H9 (cell line): ENCODE measurements at regions not wholly inside any gene's neighbourhood (a gene's known extent, or its start where the extent isn't known, plus 50 kb on each side); places are given as distances from the start of the nearest gene placed in this dataset.

Experiments used
- DNase-seq: peaks from one replicate; pipeline ENCODE4 v3.0.0-alpha.2; 2017
- H2AFZ ChIP-seq: one replicate; pipeline ENCODE4 v1.6.1; 2013; ENCODE audit warnings: mild to moderate bottlenecking, low read length, control low read depth, moderate library complexity
- H2AK5ac ChIP-seq: 2 replicates; pipeline ENCODE4 v1.6.1; 2013; ENCODE audit warnings: low read length, control low read depth, mixed read lengths; ENCODE audit not compliant: insufficient read length
- H2BK120ac ChIP-seq: one replicate; pipeline ENCODE4 v1.6.1; 2013; ENCODE audit warnings: low read depth, mild to moderate bottlenecking, low read length, control low read depth, inconsistent platforms; ENCODE audit not compliant: poor library complexity, severe bottlenecking
- H2BK12ac ChIP-seq: 2 replicates; pipeline ENCODE4 v1.6.1; 2013; ENCODE audit warnings: low read length, control low read depth, mixed read lengths, low read depth; ENCODE audit not compliant: insufficient read length
- H2BK15ac ChIP-seq: 2 replicates; pipeline ENCODE4 v1.6.1; 2013; ENCODE audit warnings: low read depth, low read length, control low read depth
- H2BK20ac ChIP-seq: one replicate; pipeline ENCODE4 v1.6.1; 2013; ENCODE audit warnings: low read depth, mild to moderate bottlenecking, low read length, control low read depth, inconsistent platforms; ENCODE audit not compliant: poor library complexity, severe bottlenecking
- H2BK5ac ChIP-seq: 2 replicates; pipeline ENCODE4 v1.6.1; 2013; ENCODE audit warnings: low read length, control low read depth, mixed read lengths; ENCODE audit not compliant: insufficient read length
- H3K14ac ChIP-seq: 2 replicates; pipeline ENCODE4 v1.6.1; 2013; ENCODE audit warnings: low read length, control low read depth; ENCODE audit not compliant: insufficient read depth
- H3K18ac ChIP-seq: 2 replicates; pipeline ENCODE4 v1.6.1; 2013; ENCODE audit warnings: low read depth, mild to moderate bottlenecking, mixed read lengths, low read length, control low read depth; ENCODE audit not compliant: insufficient read length
- H3K23ac ChIP-seq: 2 replicates; pipeline ENCODE4 v1.6.1; 2013; ENCODE audit warnings: low read length, control low read depth, mixed read lengths, low read depth; ENCODE audit not compliant: insufficient read length
- H3K23me2 ChIP-seq: 2 replicates; pipeline ENCODE4 v1.6.1; 2013; ENCODE audit warnings: low read depth, mild to moderate bottlenecking, mixed read lengths, low read length, control low read depth; ENCODE audit not compliant: insufficient read length, poor library complexity, severe bottlenecking
- H3K27ac ChIP-seq: 2 replicates; pipeline ENCODE4 v1.5.1; 2013; ENCODE audit warnings: low read length, control low read depth, mixed read lengths, low read depth; ENCODE audit not compliant: insufficient read length
- H3K27me3 ChIP-seq: 2 replicates; pipeline ENCODE4 v1.6.1; 2013; ENCODE audit warnings: low read length, control low read depth, inconsistent platforms; ENCODE audit not compliant: insufficient read depth
- H3K4ac ChIP-seq: 2 replicates; pipeline ENCODE4 v1.6.1; 2013; ENCODE audit warnings: low read depth, mild to moderate bottlenecking, control low read depth, inconsistent platforms, low read length, moderate library complexity
- H3K4me1 ChIP-seq: 2 replicates; pipeline ENCODE4 v1.6.1; 2013; ENCODE audit warnings: low read length, control low read depth, inconsistent platforms; ENCODE audit not compliant: insufficient read depth
- H3K4me2 ChIP-seq: 2 replicates; pipeline ENCODE4 v1.6.1; 2013; ENCODE audit warnings: low read length, control low read depth, mixed read lengths; ENCODE audit not compliant: insufficient read length, insufficient read depth
- H3K56ac ChIP-seq: 2 replicates; pipeline ENCODE4 v1.6.1; 2013; ENCODE audit warnings: low read depth, mild to moderate bottlenecking, mixed read lengths, low read length, control low read depth; ENCODE audit not compliant: insufficient read length
- H3K79me1 ChIP-seq: 2 replicates; pipeline ENCODE4 v1.6.1; 2013; ENCODE audit warnings: low read depth, mild to moderate bottlenecking, moderate library complexity, low read length, control low read depth, inconsistent platforms; ENCODE audit not compliant: insufficient read depth, poor library complexity, severe bottlenecking
- H3K79me2 ChIP-seq: 2 replicates; pipeline ENCODE4 v1.6.1; 2013; ENCODE audit warnings: low read length, control low read depth, inconsistent platforms; ENCODE audit not compliant: insufficient read depth
- H3K9ac ChIP-seq: 2 replicates; pipeline ENCODE4 v1.6.1; 2013; ENCODE audit warnings: low read length, control low read depth, mixed read lengths; ENCODE audit not compliant: insufficient read length; ENCODE audit errors: extremely low read depth
- H3K9me3 ChIP-seq: one replicate; pipeline ENCODE4 v1.6.1; 2013; ENCODE audit warnings: low read depth, low read length, inconsistent platforms; ENCODE audit not compliant: control insufficient read depth
- H3T11ph ChIP-seq: one replicate; pipeline ENCODE4 v1.6.1; 2013; ENCODE audit warnings: mild to moderate bottlenecking, low read length, control low read depth, inconsistent platforms
- H4K20me1 ChIP-seq: one replicate; pipeline ENCODE4 v1.6.1; 2013; ENCODE audit not compliant: control insufficient read depth, insufficient read length, insufficient read depth
- H4K5ac ChIP-seq: 2 replicates; pipeline ENCODE4 v1.6.1; 2013; ENCODE audit warnings: low read depth, mild to moderate bottlenecking, mixed read lengths, low read length, control low read depth; ENCODE audit not compliant: insufficient read length
- H4K8ac ChIP-seq: replicated peaks from 2 replicates; pipeline ENCODE4 v1.6.1; 2013; ENCODE audit warnings: low read length, control low read depth, mixed read lengths, low read depth; ENCODE audit not compliant: insufficient read length
- H4K91ac ChIP-seq: 2 replicates; pipeline ENCODE4 v1.6.1; 2013; ENCODE audit warnings: low read depth, mild to moderate bottlenecking, moderate library complexity, mixed read lengths, low read length, control low read depth; ENCODE audit not compliant: insufficient read length
- H3K27ac Mint-ChIP-seq, 3 experiments: 2 replicates in 2 of 3; 3 replicates in 1 of 3; pipeline ENCODE4 v1.8.0; 2020 to 2021; ENCODE audit warnings: mixed read lengths in 3 of 3, mild to moderate bottlenecking in 1 of 3, moderate library complexity in 1 of 3
- H3K27me3 Mint-ChIP-seq: 2 replicates; pipeline ENCODE4 v1.8.0; 2021; ENCODE audit warnings: low read depth, mild to moderate bottlenecking, moderate library complexity, mixed read lengths
- H3K36me3 Mint-ChIP-seq, 3 experiments: 2 replicates in 2 of 3; 3 replicates in 1 of 3; pipeline ENCODE4 v1.8.0; 2020 to 2021; ENCODE audit warnings: low read depth in 3 of 3, mixed read lengths in 3 of 3; ENCODE audit not compliant: insufficient read depth in 1 of 3
- H3K4me1 Mint-ChIP-seq, 2 experiments: 2 replicates each; pipeline ENCODE4 v1.8.0; 2020; ENCODE audit warnings: mixed read lengths in 2 of 2
- H3K4me3 Mint-ChIP-seq, 2 experiments: 2 replicates in 1 of 2; 3 replicates in 1 of 2; pipeline ENCODE4 v1.8.0; 2020 to 2021; ENCODE audit warnings: mild to moderate bottlenecking in 2 of 2, mixed read lengths in 2 of 2, moderate library complexity in 1 of 2
- H3K9me3 Mint-ChIP-seq, 2 experiments: 2 replicates in 1 of 2; 3 replicates in 1 of 2; pipeline ENCODE4 v1.8.0; 2020; ENCODE audit warnings: mild to moderate bottlenecking in 2 of 2, mixed read lengths in 2 of 2, moderate library complexity in 1 of 2
- CTCF ChIP-seq: fragments of 200-600 bp; sonication (generic); conservative IDR thresholded peaks from 3 replicates; pipeline ENCODE4 v1.8.0; 2021; ENCODE audit warnings: antibody characterized with exemption, mild to moderate bottlenecking
- WGBS: extraction: QIAGEN DNeasy Blood & Tissue Kit; methylation state at CpG from one replicate; pipeline ENCODE4 v1.1.7; 2013; ENCODE audit warnings: missing lambda C conversion rate, low lambda C conversion rate, mixed read lengths; ENCODE audit not compliant: insufficient read length; ENCODE audit errors: extremely low coverage; 5-methylcytosine and 5-hydroxymethylcytosine counted together

GRCh38 chr12:4046495-4046840, 173.3 kb upstream of the PARP11 start:
- Mint-ChIP-seq H3K9me3 (peaks cover 0 to 8% of the 10 kb centered on the region in 2 experiments; a peak in 4 of 5 replicates), H3K27me3 (peaks cover 7% of the 10 kb centered on the region), H3K4me1 (peaks cover 25 to 29% of the 10 kb centered on the region in 2 experiments), H3K27ac (no peak overlapping the region), H3K4me3 (no peak overlapping the region), H3K36me3 (no peaks in the 10 kb centered on the region; a peak in 2 of 7 replicates)
- Histone ChIP-seq H2AFZ (no peak overlapping the region), H2BK15ac (no peak overlapping the region), H3K23me2 (no peaks in the 10 kb centered on the region), H3K4me1 (no peaks in the 10 kb centered on the region; the same call in 1 of the 2 replicates), H3K4ac (no peak overlapping the region), H4K20me1 (no peaks in the 10 kb centered on the region), H3K79me2 (no peaks in the 10 kb centered on the region), H3K14ac (no peak overlapping the region), H3K9ac (no peak overlapping the region), H3K4me2 (no peak overlapping the region), H4K5ac (no peak overlapping the region), H3K79me1 (no peaks in the 10 kb centered on the region), H3K18ac (no peak overlapping the region), H3K9me3 (no peaks in the 10 kb centered on the region), H2BK12ac (no peak overlapping the region), H3K27me3 (no peaks in the 10 kb centered on the region), H4K91ac (no peak overlapping the region), H2BK20ac (no peak overlapping the region), H3K27ac (no peak overlapping the region), H2AK5ac (no peak overlapping the region), H3K23ac (no peak overlapping the region), H3K56ac (no peak overlapping the region), H2BK120ac (no peak overlapping the region), H3T11ph (no peak overlapping the region), H4K8ac (no peak overlapping the region), H2BK5ac (no peak overlapping the region)
- TF ChIP-seq CTCF = no peak
- no peak for DNase-seq
- no CpG with 5 or more reads among the region's 6 CpGs for WGBS
